GM19468 (cell line): ENCODE measurements at regions not wholly inside any gene's neighbourhood (a gene's known extent, or its start where the extent isn't known, plus 50 kb on each side); places are given as distances from the start of the nearest gene placed in this dataset.
"Not testable (repeated sequence)": the region's sequence is repeated elsewhere in the genome, so short reads cannot be mapped to it uniquely, and the experiment has no call there.

ENCODE experiments used
- ATAC-seq: cut with Tn5 transposase; IDR thresholded peaks from one replicate; pipeline ENCODE4 v1.9.1; 2021; ENCODE audit warnings: mild to moderate bottlenecking, moderate library complexity, moderate number of reproducible peaks; ENCODE audit not compliant: unreplicated experiment; ENCODE audit errors: extremely low read depth

- ATAC-seq, result peak; percentile 34
These were observed 84.7 kb downstream of the METTL2B start for GRCh38 chr7:128561116-128561722.

DNA sequence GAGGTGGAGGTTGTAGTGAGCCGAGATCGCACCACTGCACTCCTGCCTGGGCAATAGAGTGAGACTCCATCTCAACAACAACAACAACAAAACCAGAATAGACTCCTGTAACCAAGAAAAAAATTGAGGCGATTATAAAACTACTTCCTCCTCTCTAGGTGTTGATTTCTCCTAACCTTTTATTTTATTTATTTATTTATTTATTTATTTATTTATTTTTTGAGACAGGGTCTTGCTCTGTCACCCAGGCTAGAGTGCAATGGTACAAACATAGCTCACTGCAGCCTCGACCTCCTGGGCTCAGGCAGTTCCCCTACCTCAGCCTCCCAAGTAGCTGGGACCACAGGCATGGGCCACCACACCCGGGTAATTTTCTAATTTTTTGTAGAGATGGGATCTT lies 86.2 kb downstream of the METTL2B start:
- ATAC-seq, result not testable (repeated sequence)

GRCh38 chr7:128564123-128564700 lies 87.7 kb downstream of the METTL2B start:
- not testable (repeated sequence) for ATAC-seq

DNA sequence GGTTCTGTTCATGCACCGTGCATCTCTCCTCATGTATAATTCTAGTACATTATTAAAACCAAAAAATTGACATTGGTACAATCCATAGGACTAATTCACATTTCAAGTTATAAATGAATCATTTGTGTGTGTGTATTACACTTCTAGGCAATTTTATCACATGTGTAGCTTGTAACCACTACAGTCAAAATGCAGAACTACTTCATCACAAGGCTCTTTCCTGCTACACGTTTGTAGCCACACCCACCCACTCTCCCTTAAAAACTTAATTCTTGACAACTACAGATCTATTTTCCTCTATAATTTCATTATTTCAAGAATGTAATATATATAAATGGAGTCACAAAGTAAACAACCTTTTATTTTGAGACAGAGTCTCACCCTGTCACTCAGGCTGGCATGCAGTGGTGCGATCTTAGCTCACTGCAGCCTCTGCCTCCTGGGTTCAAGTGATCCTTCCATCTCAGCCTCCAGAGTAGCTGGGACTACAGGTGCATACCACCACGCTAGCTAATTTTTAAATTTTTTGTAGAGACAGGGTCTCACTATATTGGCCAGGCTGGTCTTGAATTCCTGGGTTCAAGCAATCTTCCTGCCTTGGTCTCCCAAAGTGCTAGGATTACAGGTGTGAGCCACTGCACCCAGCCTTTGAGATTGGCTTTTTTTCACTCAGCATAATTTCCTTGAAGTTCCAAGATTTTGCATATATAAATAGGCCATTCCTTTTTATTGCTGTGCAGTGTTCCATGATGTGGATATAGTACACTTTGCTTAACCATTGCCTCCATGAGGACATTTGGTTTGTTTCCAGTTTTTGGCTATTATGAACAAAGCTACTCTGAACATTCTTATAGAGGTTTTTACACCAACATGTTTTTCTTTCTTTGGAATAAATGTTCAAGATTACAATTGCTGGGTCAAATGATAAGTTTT lies 88.7 kb downstream of the METTL2B start:
- not testable (repeated sequence) for ATAC-seq

DNA sequence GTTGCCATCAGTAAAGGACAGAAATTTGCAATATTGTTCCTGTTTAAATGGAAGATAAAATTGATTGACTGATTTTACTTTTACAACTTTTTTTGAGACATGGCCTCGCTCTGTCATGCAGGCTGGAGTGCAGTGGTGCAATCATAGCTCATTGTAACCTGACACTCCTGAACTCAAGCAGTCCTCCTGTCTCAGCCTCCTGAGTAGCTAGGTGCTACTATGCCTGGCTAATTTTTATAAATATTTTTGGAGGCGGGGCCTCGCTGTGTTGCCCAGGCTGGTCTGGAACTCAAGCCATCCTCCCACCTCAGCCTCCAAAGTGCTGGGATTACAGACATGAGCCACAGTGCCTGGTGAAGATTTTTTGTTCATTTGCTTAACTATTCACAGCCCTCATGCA lies 96.8 kb upstream of the GARIN1A start:
- not testable (repeated sequence) for ATAC-seq

DNA sequence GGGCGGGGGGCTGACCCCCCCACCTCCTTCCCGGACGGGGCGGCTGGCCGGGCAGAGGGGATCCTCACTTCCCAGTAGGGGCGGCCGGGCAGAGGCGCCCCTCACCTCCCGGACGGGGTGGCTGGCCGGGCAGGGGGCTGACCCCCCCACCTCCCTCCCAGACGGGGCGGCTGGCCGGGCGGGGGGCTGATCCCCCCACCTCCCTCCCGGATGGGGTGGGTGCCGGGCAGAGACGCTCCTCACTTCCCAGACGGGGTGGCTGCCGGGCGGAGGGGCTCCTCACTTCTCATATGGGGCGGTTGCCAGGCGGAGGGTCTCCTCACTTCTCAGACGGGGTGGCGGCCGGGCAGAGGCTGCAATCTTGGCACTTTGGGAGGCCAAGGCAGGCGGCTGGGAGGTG lies 95.1 kb upstream of the GARIN1A start:
- not testable (repeated sequence) for ATAC-seq

GRCh38 chr7:128579843-128580242 lies 92.2 kb upstream of the GARIN1A start:
- not testable (repeated sequence) for ATAC-seq

DNA sequence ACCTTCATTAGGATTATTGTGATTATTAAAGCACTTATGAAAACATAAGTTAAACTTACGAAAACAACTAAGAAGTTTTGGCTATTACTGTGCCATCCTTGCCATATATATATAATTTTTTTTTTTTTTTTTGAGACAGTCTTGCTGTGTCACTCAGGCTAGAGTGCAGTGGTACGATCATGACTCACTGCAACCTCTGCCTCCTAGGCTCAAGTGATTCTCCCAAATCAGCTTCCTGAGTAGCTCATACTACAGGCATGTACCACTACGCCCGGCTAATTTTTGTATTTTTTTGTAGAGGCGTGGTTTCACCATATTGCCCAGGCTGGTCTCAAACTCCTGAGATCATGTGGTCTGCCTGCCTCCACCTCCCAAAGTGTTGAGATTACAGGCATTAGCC lies 91.0 kb upstream of the GARIN1A start:
- not testable (repeated sequence) for ATAC-seq

GRCh38 chr7:128581825-128582561 lies 90.1 kb upstream of the GARIN1A start:
- ATAC-seq, result not testable (repeated sequence)

DNA sequence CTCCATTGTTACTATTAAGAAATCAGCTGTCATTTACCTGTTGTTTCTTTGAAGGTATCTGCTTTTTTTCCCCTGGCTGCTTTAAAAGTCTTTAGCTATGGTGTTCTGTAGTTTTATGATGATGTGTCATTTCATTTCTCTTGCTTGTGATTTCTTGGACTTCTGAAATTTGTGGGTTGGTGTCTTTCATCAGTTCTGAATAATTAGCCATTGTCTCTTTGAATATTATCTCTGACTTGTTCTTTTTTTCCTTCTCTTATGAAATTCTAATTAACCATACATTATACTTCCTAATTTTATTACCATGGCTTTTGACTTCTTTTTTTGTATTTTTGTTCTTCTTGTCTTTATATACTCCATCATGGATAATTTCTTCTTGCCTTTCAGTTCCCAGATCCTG lies 85.4 kb upstream of the GARIN1A start:
- not testable (repeated sequence) for ATAC-seq

- ATAC-seq, result no peak
These were observed 80.4 kb upstream of the GARIN1A start for GRCh38 chr7:128591705-128592104.

DNA sequence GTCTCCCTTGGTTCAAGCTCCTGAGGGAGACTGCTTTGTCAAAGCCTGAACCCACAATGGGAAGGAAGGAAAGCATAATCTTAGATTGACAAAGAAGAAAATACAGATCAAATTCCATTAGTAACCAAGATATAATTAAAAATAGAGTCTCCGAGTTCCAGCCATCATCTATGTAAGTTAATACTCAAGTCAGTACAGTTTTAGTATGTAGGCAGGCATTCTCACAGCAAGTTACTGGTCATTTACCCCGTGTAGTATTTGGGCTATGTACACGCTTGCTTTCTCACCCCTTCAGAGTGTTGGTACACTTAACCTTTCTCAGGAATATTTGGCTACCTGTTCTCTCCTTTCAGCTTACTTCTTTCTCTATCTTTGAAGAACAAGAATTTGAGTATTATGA lies 79.9 kb upstream of the GARIN1A start:
- ATAC-seq, result not testable (repeated sequence)

- not testable (repeated sequence) for ATAC-seq
These were observed 78.0 kb upstream of the GARIN1A start for GRCh38 chr7:128594061-128594460.

DNA sequence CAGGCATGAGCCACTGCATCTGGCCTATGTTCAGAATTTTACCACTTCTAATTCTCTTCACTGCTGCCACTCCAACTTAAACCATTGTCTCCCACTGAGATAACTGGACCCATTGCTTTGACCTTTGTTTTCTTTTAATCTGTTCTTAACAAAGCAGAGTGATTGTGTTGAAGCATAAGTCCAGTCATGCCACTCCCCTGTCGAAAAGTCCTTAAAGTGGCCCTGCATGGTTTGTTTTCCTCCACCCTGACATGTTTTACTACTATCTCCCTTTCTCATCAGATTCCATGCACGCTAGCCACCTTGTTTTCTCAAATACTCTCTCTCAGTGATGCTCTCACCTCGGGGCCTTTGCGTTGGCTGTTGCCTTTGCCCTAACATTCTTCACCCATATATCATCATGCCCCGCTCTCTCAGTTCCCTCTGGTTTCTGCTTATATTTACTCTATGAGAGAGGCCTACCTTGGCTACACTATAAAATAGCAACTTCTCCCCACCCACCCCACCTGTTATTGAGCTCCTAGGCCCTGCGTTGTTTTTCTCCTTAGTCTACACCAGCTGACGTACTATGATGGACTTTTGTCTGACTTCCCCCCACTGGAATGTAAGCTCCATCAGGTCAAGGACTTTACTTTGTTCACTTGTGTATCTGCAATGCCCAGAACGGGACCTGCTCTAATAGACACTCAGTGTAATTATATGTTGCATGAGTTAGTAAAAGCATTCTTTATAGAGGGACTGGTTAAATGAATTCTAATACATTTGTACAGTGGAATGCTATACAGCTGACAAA lies 75.6 kb upstream of the GARIN1A start:
- not testable (repeated sequence) for ATAC-seq

- ATAC-seq, result not testable (repeated sequence)
These were observed 73.1 kb upstream of the GARIN1A start for GRCh38 chr7:128598946-128599345.

DNA sequence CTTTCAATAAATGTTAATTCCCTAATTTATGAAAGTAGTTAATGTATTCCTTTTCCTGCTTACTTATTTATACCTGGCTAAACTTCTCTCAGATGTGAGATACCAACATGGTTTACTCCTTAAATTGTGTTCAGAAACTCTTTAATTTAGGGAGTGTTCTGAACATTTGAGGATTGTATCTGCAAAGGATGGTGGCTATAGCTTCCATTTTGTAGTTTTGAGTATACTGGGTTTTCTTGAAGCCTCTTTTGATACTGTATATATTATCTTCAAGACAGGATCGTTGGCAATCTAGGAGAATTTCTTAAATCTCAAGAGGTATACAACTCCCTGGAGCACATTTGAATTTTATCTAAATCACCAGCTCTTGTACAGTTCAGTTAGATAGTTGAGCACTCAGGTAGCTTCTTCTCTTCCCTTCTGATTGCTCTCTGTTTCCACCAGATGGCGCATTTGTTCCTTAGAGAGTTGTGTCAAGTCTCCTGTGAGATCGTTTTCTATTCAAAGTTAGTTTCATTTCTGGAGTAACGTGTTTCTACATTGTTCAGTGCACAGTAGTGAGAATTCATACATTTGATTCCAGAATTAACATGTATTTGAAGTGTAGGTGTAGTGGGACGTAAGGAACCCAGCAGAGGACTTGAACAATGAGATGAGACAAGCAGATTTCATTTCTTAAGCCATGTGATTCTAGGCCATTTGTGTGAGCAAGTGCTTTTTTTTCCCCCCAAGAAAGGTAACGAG lies 63.2 kb upstream of the GARIN1A start:
- not testable (repeated sequence) for ATAC-seq

DNA sequence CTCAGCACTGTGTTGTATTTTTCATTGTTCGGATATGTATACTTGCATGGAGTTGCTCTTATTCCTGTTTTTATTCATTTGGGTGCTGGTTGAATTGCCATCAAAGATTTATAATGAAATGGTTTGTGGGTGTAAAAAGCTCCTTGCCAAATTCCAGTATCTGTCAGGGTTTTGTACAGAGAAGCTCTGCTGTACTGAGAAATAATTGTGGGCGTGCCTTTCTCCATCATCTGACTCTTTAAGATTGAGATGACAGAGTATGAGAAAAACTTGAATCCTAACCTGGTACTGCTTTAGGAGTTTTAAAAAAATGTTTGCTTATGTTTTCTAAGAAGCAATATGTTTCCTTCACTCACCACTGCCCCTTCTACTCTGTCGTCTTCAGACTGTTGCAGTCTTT lies 58.7 kb upstream of the GARIN1A start:
- ATAC-seq, result not testable (repeated sequence)

GRCh38 chr7:128614812-128615211 lies 57.3 kb upstream of the GARIN1A start:
- ATAC-seq, result not testable (repeated sequence)

GRCh38 chr7:128616799-128617198 lies 55.3 kb upstream of the GARIN1A start:
- ATAC-seq, result not testable (repeated sequence)
